ENCODE measurements at regions not wholly inside any gene's neighbourhood (a gene's known extent, or its start where the extent isn't known, plus 50 kb on each side); places are given as distances from the start of the nearest gene placed in this dataset.
A peak's percentile ranks its signal among the peaks of the same experiment; 100 is the strongest.

DNA sequence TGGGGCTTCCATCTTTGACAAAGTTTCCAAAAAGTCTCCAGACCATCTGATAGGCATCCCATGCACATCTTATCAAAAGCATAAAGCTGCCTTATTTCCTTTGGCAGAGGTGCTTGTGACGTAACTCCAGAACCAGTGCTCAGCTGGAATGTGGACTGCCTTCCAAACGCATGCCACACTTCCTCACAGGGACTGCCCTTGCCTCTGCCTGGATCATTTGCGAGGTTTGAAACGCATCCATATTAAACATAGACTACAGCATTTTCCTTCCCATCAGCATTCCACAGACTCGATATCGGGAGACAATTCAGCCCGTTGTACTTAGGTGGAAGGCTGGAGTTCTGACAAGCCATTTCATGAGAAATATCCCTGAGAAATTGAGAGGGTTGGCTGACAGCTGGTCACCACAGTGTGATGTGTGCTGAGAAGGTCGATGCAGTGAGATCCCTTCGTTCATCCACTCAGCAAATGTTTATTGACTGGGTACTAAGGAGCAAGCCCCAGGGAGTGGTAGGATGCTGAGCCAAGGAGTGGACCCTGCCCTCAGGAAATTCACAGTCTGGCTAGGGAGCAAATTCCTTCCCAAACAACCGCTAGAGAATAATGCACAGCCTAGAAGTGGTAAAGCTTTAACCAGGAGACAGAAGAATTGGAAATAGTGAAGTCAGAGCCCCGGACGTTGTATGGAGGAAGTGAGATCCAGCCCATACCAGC is 376.0 kb downstream of the BCOR start:
- TF ChIP-seq, protein P1, sequence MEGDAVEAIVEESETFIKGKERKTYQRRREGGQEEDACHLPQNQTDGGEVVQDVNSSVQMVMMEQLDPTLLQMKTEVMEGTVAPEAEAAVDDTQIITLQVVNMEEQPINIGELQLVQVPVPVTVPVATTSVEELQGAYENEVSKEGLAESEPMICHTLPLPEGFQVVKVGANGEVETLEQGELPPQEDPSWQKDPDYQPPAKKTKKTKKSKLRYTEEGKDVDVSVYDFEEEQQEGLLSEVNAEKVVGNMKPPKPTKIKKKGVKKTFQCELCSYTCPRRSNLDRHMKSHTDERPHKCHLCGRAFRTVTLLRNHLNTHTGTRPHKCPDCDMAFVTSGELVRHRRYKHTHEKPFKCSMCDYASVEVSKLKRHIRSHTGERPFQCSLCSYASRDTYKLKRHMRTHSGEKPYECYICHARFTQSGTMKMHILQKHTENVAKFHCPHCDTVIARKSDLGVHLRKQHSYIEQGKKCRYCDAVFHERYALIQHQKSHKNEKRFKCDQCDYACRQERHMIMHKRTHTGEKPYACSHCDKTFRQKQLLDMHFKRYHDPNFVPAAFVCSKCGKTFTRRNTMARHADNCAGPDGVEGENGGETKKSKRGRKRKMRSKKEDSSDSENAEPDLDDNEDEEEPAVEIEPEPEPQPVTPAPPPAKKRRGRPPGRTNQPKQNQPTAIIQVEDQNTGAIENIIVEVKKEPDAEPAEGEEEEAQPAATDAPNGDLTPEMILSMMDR (IDR thresholded peaks at IDR 0.05; ENCODE audit: insufficient read depth, low read depth, low read length), result no peak
- H3K4me3 ChIP-seq (ENCODE audit: low read depth, low read length), result no peak overlapping the region
- CTCF ChIA-PET, result no interaction called here

DNA sequence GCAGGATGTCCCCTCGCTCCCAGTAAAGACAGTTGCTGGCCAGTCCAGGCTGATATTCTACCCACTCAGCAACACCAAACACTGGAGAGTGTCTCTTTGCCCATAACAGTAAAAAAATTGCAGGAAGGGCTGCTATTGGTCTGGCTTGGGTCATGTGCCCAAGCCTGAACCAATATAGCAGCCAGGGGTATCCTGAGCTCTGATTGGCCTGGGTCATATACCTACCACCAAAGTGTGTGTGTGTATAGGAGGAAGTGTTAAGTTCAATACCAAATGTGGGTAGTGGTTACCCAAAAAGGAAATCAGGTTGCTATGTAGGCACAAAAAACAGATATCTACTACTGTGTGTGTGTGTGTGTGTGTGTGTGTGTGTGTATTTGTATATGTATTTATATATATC is 373.2 kb downstream of the BCOR start:
- TF ChIP-seq, protein P1 (IDR thresholded peaks at IDR 0.05; ENCODE audit: insufficient read depth, low read depth, low read length), result no peak
- POLR2A ChIA-PET, result no interaction called here
- H3K4me3 ChIP-seq (ENCODE audit: low read depth, low read length), result no peak overlapping the region
- H3K36me3 ChIP-seq (ENCODE audit: control insufficient read depth, insufficient read depth, low read length), result no peaks in the 10 kb centered on the region
- CTCF ChIA-PET, result no interaction called here
- no peaks in the 10 kb centered on the region for H3K27me3 ChIP-seq (ENCODE audit: control insufficient read depth, insufficient read depth, low read length)
- DNase-seq (ENCODE audit: low read depth), result no peak

More for the DNA sequence above, 376.0 kb downstream of the BCOR start:
- H3K36me3 ChIP-seq (ENCODE audit: control insufficient read depth, insufficient read depth, low read length), result no peaks in the 10 kb centered on the region
- POLR2A ChIA-PET, result no interaction called here
- no peak for DNase-seq (ENCODE audit: low read depth)
- H3K27me3 ChIP-seq (ENCODE audit: control insufficient read depth, insufficient read depth, low read length), result no peaks in the 10 kb centered on the region

DNA sequence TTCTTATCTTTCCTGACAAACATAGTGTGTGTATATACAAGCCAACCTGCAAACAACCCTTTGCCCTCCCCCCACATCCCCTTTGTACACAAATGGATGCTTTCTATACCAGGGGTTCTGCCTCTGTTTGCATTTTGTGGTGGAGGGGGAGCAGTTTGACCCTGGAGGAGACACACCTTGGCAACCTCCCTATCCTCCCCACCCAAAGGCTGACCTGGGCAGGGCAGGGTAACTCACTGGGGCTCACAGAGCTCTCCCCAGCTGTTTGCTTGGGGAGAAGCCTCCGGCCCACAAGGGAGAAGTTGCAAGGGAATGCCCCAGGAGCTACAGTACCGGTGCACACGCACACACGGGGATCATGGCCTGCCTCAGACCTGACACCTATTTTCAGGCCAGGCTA is 372.6 kb downstream of the BCOR start:
- Histone ChIP-seq H3K27me3 (ENCODE audit: control insufficient read depth, insufficient read depth, low read length) (no peaks in the 10 kb centered on the region), H3K4me3 (ENCODE audit: low read depth, low read length) (no peak overlapping the region), H3K36me3 (ENCODE audit: control insufficient read depth, insufficient read depth, low read length) (no peaks in the 10 kb centered on the region)
- DNase-seq (ENCODE audit: low read depth), result no peak
- TF ChIP-seq, protein P1 (IDR thresholded peaks at IDR 0.05; ENCODE audit: insufficient read depth, low read depth, low read length), result no peak
- ChIA-PET CTCF (no interaction called here), POLR2A (no interaction called here)

DNA sequence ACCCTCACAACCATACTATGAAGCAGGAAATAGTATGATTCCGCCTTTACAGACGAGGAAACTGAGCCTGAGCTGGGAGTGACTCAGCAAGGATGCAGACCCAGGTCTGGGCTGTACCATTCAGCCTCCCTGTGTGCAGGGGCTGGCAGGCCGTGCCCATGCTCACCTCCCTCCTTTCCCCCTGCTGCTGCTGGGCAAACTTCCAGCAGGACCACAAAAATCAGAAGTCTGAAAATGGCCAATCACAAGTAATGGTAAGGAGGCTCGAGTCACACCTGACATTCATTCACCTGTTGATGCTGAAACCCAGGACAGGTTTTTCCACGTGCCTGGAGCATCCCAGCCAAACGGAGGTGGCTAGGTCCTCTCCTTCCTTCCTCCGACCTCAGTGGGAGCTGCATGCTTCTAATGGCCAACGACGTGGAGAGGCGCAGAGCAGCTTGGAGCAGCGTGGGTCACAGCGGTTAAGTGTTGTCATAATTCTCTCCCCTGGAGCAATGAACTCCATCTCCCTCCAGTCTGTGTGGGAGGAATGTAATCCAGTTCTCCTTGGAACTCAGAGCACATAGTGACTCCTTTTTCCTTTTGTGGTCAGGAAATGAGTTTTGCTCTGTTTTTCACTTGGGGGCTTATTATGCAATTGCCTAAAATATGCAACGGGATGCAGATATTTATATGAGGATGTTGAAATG is 371.7 kb downstream of the BCOR start:
- DNase-seq (ENCODE audit: low read depth), result peak; percentile 73
- ChIA-PET CTCF (no interaction called here), POLR2A (no interaction called here)
- Histone ChIP-seq H3K27me3 (ENCODE audit: control insufficient read depth, insufficient read depth, low read length) (no peaks in the 10 kb centered on the region), H3K36me3 (ENCODE audit: control insufficient read depth, insufficient read depth, low read length) (no peaks in the 10 kb centered on the region), H3K4me3 (ENCODE audit: low read depth, low read length) (no peak overlapping the region)
- TF ChIP-seq, protein P1 (IDR thresholded peaks at IDR 0.05; ENCODE audit: insufficient read depth, low read depth, low read length), result no peak

DNA sequence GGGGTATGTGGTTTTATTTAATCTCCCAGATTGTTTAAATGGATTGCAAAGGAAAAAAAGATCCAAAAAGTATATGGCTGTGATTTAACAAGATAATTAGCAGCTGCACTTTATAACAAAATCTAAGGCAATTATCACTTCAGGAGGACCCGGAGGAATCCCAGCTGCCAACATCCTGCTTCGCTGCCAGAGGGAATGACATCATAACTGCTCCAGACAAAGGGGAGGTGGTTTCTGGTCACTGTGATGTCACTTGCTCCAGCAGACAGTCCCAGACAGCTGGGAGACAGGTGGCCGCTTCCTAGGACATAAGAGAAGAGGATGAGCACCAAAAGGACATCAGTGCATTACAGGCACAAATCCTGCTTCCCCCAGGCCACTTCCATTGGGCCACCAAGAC is 371.0 kb downstream of the BCOR start:
- TF ChIP-seq, protein P1 (IDR thresholded peaks at IDR 0.05; ENCODE audit: insufficient read depth, low read depth, low read length), result no peak
- ChIA-PET CTCF (no interaction called here), POLR2A (no interaction called here)
- Histone ChIP-seq H3K36me3 (ENCODE audit: control insufficient read depth, insufficient read depth, low read length) (no peaks in the 10 kb centered on the region), H3K27me3 (ENCODE audit: control insufficient read depth, insufficient read depth, low read length) (no peaks in the 10 kb centered on the region), H3K4me3 (ENCODE audit: low read depth, low read length) (no peak overlapping the region)
- no peak for DNase-seq (ENCODE audit: low read depth)

Measured in BJ (cell line).